H1 (cell line): ENCODE measurements at regions not wholly inside any gene's neighbourhood (a gene's known extent, or its start where the extent isn't known, plus 50 kb on each side); places are given as distances from the start of the nearest gene placed in this dataset.

ENCODE experiments used
- BACH1 ChIP-seq: IDR thresholded peaks from 2 replicates; pipeline ENCODE4 v1.6.1; 2012; ENCODE audit warnings: low read length, improper control_type of control experiment
- TF ChIP-seq, protein P1 (sequence below): IDR thresholded peaks from 2 replicates; pipeline ENCODE4 v1.6.1; 2012; ENCODE audit warnings: inconsistent platforms

DNA sequence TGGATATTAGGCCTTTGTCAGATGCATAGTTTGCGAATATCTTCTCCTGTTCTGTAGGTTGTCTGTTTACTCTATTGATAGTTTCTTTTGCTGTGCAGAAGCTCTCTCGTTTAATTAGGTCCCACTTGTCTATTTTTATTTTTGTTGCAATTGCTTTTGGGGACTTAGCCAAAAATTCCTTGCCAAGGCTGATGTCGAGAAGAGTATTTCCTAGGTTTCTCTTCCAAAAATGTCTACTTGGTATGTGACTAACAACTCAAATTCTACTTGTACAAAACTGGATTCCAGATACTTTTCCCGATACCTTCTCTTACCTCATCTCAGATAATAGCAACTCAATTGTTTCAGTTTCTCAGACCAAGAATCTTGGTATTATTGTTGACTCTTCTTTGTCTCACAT, 142.4 kb upstream of the GLRA2 start (continued):
- TF ChIP-seq, protein P1, sequence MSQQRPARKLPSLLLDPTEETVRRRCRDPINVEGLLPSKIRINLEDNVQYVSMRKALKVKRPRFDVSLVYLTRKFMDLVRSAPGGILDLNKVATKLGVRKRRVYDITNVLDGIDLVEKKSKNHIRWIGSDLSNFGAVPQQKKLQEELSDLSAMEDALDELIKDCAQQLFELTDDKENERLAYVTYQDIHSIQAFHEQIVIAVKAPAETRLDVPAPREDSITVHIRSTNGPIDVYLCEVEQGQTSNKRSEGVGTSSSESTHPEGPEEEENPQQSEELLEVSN, result no peak
- TF ChIP-seq BACH1, result no peak
